ENCODE measurements at regions not wholly inside any gene's neighbourhood (a gene's known extent, or its start where the extent isn't known, plus 50 kb on each side); places are given as distances from the start of the nearest gene placed in this dataset.

DNA sequence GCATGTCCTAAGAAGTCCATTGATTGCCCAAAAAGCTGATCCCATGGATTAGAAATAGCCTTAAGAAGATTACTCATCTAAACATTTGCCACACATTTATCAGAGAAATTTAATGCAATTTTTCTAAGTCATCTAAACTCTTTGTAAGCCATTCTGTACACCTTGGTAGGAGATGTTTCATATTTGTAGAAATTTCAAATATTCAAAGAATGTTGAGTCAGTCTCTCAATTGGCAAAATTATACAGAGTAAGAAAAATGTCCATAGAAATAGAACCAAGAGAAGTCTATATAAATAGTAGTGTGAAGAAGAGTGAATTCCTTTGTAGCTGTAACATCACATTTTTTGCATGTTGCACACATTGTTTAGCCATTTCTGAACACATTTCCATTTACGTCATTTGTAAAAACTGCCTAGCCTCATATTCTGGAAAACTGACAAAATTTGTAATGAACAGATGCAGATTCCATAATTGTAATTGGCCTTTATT is 128.6 kb downstream of the MSTN start:
- TF ChIP-seq CTCF (IDR thresholded peaks at IDR 0.05) (no peak), ZNF671 (CRISPR knock-in tag; IDR thresholded peaks at IDR 0.05) (no peak), HMGXB4 (CRISPR knock-in tag; IDR thresholded peaks at IDR 0.05) (no peak), ZNF232 (CRISPR knock-in tag; IDR thresholded peaks at IDR 0.05) (no peak), SMAD3 (CRISPR knock-in tag; IDR thresholded peaks at IDR 0.05; ENCODE audit: borderline replicate concordance) (no peak)
- TF ChIP-seq, protein P1, sequence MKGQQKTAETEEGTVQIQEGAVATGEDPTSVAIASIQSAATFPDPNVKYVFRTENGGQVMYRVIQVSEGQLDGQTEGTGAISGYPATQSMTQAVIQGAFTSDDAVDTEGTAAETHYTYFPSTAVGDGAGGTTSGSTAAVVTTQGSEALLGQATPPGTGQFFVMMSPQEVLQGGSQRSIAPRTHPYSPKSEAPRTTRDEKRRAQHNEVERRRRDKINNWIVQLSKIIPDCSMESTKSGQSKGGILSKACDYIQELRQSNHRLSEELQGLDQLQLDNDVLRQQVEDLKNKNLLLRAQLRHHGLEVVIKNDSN (CRISPR knock-in tag; IDR thresholded peaks at IDR 0.05) = no peak
